HEK293 (cell line): ENCODE measurements at regions not wholly inside any gene's neighbourhood (a gene's known extent, or its start where the extent isn't known, plus 50 kb on each side); places are given as distances from the start of the nearest gene placed in this dataset.

Experiments used
- TCF7L2 ChIP-seq: IDR thresholded peaks from 2 replicates; pipeline ENCODE4 v1.6.1; 2011; ENCODE audit warnings: low read depth, mild to moderate bottlenecking, inconsistent platforms, low read length, moderate library complexity, borderline replicate concordance
- TRIM28 ChIP-seq: IDR thresholded peaks from 2 replicates; pipeline ENCODE4 v1.6.1; 2011; ENCODE audit warnings: low read length, control low read depth, borderline replicate concordance
- WT1 ChIP-seq: fragments of 450-650 bp; formaldehyde crosslinking; IDR thresholded peaks from 2 replicates; pipeline ENCODE4 v1.5.1; 2016; ENCODE audit warnings: missing biosample characterization, missing genetic modification characterization
- ZBTB8A ChIP-seq: fragments of 450-650 bp; formaldehyde crosslinking; IDR thresholded peaks from 2 replicates; pipeline ENCODE4 v1.5.1; 2016; ENCODE audit warnings: missing biosample characterization, missing genetic modification characterization
- ZNF335 ChIP-seq: fragments of 450-650 bp; formaldehyde crosslinking; conservative IDR thresholded peaks from 2 replicates; pipeline ENCODE4 v1.5.1; 2016; ENCODE audit warnings: missing biosample characterization, missing genetic modification characterization
- ZNF510 ChIP-seq: fragments of 450-650 bp; formaldehyde crosslinking; IDR thresholded peaks from 2 replicates; pipeline ENCODE4 v1.5.1; 2018; ENCODE audit warnings: mild to moderate bottlenecking, missing genetic modification characterization, missing biosample characterization; ENCODE audit not compliant: insufficient replicate concordance
- ZNF558 ChIP-seq: fragments of 450-650 bp; formaldehyde crosslinking; IDR thresholded peaks from 2 replicates; pipeline ENCODE4 v1.5.1; 2016; ENCODE audit warnings: missing biosample characterization, missing genetic modification characterization
- ZNF704 ChIP-seq: fragments of 450-650 bp; formaldehyde crosslinking; IDR thresholded peaks from 2 replicates; pipeline ENCODE4 v1.5.1; 2016; ENCODE audit warnings: missing biosample characterization, missing genetic modification characterization
- ZNF76 ChIP-seq: fragments of 450-650 bp; formaldehyde crosslinking; IDR thresholded peaks from 2 replicates; pipeline ENCODE4; 2016; ENCODE audit warnings: low read depth, missing biosample characterization, missing genetic modification characterization, borderline replicate concordance
- ZNF843 ChIP-seq: fragments of 450-650 bp; formaldehyde crosslinking; IDR thresholded peaks from 2 replicates; pipeline ENCODE4 v1.5.1; 2016; ENCODE audit warnings: missing biosample characterization, missing genetic modification characterization
- TF ChIP-seq, protein P1 (sequence below): fragments of 450-650 bp; formaldehyde crosslinking; IDR thresholded peaks from 2 replicates; pipeline ENCODE4 v1.5.1; 2016; ENCODE audit warnings: missing biosample characterization, missing genetic modification characterization
- TF ChIP-seq, protein P2 (sequence below): fragments of 450-650 bp; formaldehyde crosslinking; IDR thresholded peaks from 2 replicates; pipeline ENCODE4 v1.5.1; 2016; ENCODE audit warnings: missing biosample characterization, missing genetic modification characterization
- TF ChIP-seq, protein P3 (sequence below): fragments of 450-650 bp; formaldehyde crosslinking; IDR thresholded peaks from 2 replicates; pipeline ENCODE4 v1.5.1; 2016; ENCODE audit warnings: missing biosample characterization, missing genetic modification characterization

- TF ChIP-seq ZNF76 (no peak), ZNF843 (tag by site-specific recombination) (no peak), TCF7L2 (no peak), TRIM28 (no peak), ZNF704 (tag by site-specific recombination) (no peak), ZNF558 (tag by site-specific recombination) (no peak), ZBTB8A (tag by site-specific recombination) (no peak), ZNF510 (no peak), ZNF335 (tag by site-specific recombination) (no peak), WT1 (tag by site-specific recombination) (no peak)
- TF ChIP-seq, protein P1, sequence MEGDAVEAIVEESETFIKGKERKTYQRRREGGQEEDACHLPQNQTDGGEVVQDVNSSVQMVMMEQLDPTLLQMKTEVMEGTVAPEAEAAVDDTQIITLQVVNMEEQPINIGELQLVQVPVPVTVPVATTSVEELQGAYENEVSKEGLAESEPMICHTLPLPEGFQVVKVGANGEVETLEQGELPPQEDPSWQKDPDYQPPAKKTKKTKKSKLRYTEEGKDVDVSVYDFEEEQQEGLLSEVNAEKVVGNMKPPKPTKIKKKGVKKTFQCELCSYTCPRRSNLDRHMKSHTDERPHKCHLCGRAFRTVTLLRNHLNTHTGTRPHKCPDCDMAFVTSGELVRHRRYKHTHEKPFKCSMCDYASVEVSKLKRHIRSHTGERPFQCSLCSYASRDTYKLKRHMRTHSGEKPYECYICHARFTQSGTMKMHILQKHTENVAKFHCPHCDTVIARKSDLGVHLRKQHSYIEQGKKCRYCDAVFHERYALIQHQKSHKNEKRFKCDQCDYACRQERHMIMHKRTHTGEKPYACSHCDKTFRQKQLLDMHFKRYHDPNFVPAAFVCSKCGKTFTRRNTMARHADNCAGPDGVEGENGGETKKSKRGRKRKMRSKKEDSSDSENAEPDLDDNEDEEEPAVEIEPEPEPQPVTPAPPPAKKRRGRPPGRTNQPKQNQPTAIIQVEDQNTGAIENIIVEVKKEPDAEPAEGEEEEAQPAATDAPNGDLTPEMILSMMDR, result no peak
- TF ChIP-seq, protein P2, sequence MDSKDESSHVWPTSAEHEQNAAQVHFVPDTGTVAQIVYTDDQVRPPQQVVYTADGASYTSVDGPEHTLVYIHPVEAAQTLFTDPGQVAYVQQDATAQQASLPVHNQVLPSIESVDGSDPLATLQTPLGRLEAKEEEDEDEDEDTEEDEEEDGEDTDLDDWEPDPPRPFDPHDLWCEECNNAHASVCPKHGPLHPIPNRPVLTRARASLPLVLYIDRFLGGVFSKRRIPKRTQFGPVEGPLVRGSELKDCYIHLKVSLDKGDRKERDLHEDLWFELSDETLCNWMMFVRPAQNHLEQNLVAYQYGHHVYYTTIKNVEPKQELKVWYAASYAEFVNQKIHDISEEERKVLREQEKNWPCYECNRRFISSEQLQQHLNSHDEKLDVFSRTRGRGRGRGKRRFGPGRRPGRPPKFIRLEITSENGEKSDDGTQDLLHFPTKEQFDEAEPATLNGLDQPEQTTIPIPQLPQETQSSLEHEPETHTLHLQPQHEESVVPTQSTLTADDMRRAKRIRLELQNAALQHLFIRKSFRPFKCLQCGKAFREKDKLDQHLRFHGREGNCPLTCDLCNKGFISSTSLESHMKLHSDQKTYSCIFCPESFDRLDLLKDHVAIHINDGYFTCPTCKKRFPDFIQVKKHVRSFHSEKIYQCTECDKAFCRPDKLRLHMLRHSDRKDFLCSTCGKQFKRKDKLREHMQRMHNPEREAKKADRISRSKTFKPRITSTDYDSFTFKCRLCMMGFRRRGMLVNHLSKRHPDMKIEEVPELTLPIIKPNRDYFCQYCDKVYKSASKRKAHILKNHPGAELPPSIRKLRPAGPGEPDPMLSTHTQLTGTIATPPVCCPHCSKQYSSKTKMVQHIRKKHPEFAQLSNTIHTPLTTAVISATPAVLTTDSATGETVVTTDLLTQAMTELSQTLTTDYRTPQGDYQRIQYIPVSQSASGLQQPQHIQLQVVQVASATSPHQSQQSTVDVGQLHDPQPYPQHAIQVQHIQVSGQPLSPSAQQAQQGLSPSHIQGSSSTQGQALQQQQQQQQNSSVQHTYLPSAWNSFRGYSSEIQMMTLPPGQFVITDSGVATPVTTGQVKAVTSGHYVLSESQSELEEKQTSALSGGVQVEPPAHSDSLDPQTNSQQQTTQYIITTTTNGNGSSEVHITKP (tag by site-specific recombination), result no peak
- TF ChIP-seq, protein P3, sequence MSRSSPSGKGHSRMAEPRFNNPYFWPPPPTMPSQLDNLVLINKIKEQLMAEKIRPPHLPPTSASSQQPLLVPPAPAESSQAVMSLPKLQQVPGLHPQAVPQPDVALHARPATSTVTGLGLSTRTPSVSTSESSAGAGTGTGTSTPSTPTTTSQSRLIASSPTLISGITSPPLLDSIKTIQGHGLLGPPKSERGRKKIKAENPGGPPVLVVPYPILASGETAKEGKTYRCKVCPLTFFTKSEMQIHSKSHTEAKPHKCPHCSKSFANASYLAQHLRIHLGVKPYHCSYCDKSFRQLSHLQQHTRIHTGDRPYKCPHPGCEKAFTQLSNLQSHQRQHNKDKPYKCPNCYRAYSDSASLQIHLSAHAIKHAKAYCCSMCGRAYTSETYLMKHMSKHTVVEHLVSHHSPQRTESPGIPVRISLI (tag by site-specific recombination), result no peak
Measured at GRCh38 chr5:168184103-168184502, 107.3 kb upstream of the WWC1 start.
